ENCODE measurements at regions not wholly inside any gene's neighbourhood (a gene's known extent, or its start where the extent isn't known, plus 50 kb on each side); places are given as distances from the start of the nearest gene placed in this dataset.

DNA sequence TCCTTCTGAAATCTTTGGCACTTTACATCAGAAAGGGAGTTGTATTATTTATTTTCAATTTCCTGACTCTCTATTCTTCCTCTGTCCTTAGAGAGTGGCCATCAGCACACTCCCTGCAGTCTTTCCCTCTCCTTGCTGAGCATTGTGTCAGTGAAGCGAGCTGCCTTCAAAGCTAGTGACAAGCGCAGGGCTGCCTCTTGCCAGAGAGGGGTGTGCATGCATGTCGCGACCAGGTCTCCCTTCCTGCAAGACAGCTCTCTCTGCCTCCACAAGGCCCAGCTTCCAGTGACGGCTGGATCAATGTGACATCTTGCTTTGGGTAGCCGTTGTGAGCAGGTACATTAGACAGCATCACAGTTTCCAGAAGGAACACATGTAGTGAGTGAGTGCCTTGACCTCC lies 810.9 kb upstream of the TENM3 start (continued):
- TF ChIP-seq ZBTB39 (CRISPR knock-in tag; IDR thresholded peaks at IDR 0.05) (no peak), ZSCAN5A (CRISPR knock-in tag; IDR thresholded peaks at IDR 0.05; ENCODE audit: borderline replicate concordance) (no peak), ZBTB3 (CRISPR knock-in tag; IDR thresholded peaks at IDR 0.05; ENCODE audit: borderline replicate concordance, low read depth) (no peak), DR1 (CRISPR knock-in tag; IDR thresholded peaks at IDR 0.05) (no peak)

DNA sequence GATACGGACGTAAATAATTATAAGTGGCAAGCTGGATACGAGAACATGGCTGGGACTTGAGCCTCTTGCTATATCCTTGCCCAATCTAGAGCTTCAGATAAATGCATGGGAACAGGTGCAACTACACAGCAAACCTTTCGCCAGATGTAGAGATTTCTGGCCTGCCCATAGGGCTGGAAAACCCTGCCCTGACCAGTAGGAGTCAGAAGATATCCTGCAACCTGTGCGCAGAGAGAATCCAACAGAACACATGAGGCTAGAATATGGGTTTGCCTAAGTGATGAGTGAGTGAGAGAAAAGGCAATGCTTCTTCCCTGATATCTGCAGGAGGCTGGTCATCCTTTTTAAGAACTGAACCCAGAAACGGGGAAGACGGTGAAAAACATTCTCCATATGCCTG lies 805.3 kb upstream of the TENM3 start:
- in situ Hi-C loops (cut with HindIII; ENCODE audit: extremely low pct_ligation_motif_present, low pct_unique_long_range_greater_than_20kb) (no loop called here), intact Hi-C loops (cut with micrococcal nuclease; ENCODE audit: unreplicated experiment) (loop anchor here (2.0 kb wide), 1 partner anchor 65 kb away; no protein-coding TSS in a partner anchor)
- Histone ChIP-seq H4K20me1 (ENCODE audit: insufficient read depth, low read length) (no peaks in the 10 kb centered on the region), H3K4me2 (ENCODE audit: low read depth, low read length) (no peak overlapping the region), H3K36me3 (replicated peaks in 1 of 2; ENCODE audit: control insufficient read depth in 1 of 2, insufficient read depth in 2 of 2, low read length in 2 of 2) (no peaks in the 10 kb centered on the region), H3K79me2 (ENCODE audit: insufficient read depth, low read length) (no peaks in the 10 kb centered on the region), H3K4me1 (ENCODE audit: insufficient read depth, low read length) (no peaks in the 10 kb centered on the region), H3K9me3 (ENCODE audit: low read length) (no peaks in the 10 kb centered on the region), H3K4me3 (replicated peaks in 1 of 3; ENCODE audit: insufficient read depth in 1 of 3, low read depth in 2 of 3, low read length in 3 of 3) (no peak overlapping the region), H2AFZ (ENCODE audit: low read length) (no peak overlapping the region), H3K9ac (ENCODE audit: insufficient read depth, low read depth, low read length) (no peak overlapping the region), H3K27ac (ENCODE audit: extremely low read length, insufficient read depth, low read length) (no peak overlapping the region), H3K27me3 (ENCODE audit: control insufficient read depth in 1 of 2, insufficient read depth in 2 of 2, low read length in 2 of 2) (no peaks in the 10 kb centered on the region)
- POLR2A ChIA-PET = no interaction called here
- FAIRE-seq (no peak), ATAC-seq (no peak), DNase-seq (ENCODE audit: low spot score) (no peak)
- no TSS peak for BruUV-seq (replicated peaks)
- no peak for TF ChIP-seq ZNF639 (CRISPR knock-in tag; conservative IDR thresholded peaks at IDR 0.05)
- TF ChIP-seq NFE2L1 (CRISPR knock-in tag; IDR thresholded peaks at IDR 0.05; ENCODE audit: borderline replicate concordance) = no peak
- no peak for TF ChIP-seq RBAK (CRISPR knock-in tag; IDR thresholded peaks at IDR 0.05)
- no peak for TF ChIP-seq RAD21 (CRISPR knock-in tag; IDR thresholded peaks at IDR 0.05)
- TF ChIP-seq SMAD3 (CRISPR knock-in tag; IDR thresholded peaks at IDR 0.05) = no peak
- no peak for TF ChIP-seq GFI1 (CRISPR knock-in tag; IDR thresholded peaks at IDR 0.05; ENCODE audit: borderline replicate concordance)
- TF ChIP-seq ZBTB46 (CRISPR knock-in tag; IDR thresholded peaks at IDR 0.05; ENCODE audit: borderline replicate concordance) = no peak
- CTCF ChIA-PET (ENCODE audit: low intra/inter-chr PET ratio, low total read pairs) = no interaction called here
- 1% methylated on average over 7 of the region's 7 CpGs for WGBS (ENCODE audit: low lambda C conversion rate)

Data from HepG2 (cell line).